ENCODE measurements at regions not wholly inside any gene's neighbourhood (a gene's known extent, or its start where the extent isn't known, plus 50 kb on each side); places are given as distances from the start of the nearest gene placed in this dataset.

- H3K27me3 ChIP-seq (ENCODE audit: insufficient read depth, low read length) = no peaks in the 10 kb centered on the region
- no peaks in the 10 kb centered on the region for H3K36me3 ChIP-seq (ENCODE audit: insufficient read depth, low read length)
- Mint-ChIP-seq H3K4me1 (ENCODE audit: low read depth, unreplicated experiment) (peaks cover 7% of the 10 kb centered on the region), H3K27me3 (ENCODE audit: low read depth, unreplicated experiment) (no peaks in the 10 kb centered on the region), H3K27ac (ENCODE audit: unreplicated experiment) (no peak overlapping the region), H3K36me3 (ENCODE audit: low read depth, unreplicated experiment) (no peaks in the 10 kb centered on the region), H3K9me3 (ENCODE audit: unreplicated experiment) (no peaks in the 10 kb centered on the region), H3K4me3 (ENCODE audit: unreplicated experiment) (no peak overlapping the region)
- FAIRE-seq (no peak), DNase-seq (ENCODE audit: low read depth) (no peak)
- no peak overlapping the region for H3K4me2 ChIP-seq (ENCODE audit: low read length)
- H3K9ac ChIP-seq (ENCODE audit: low read length) = no peak overlapping the region
- no peak overlapping the region for H2AFZ ChIP-seq (ENCODE audit: low read depth, low read length)
- no peaks in the 10 kb centered on the region for H3K79me2 ChIP-seq (ENCODE audit: insufficient read depth, low read length)
- TF ChIP-seq CTCF (IDR thresholded peaks at IDR 0.05; ENCODE audit: insufficient read depth, low read depth, low read length) (no peak), EZH2 (IDR thresholded peaks at IDR 0.05; ENCODE audit: insufficient read depth, low read length) (no peak)
- H3K9me3 ChIP-seq (ENCODE audit: insufficient read depth, low read depth, low read length) = no peaks in the 10 kb centered on the region
- H3K4me3 ChIP-seq (ENCODE audit: insufficient read depth, low read depth, low read length) = no peak overlapping the region
- no peaks in the 10 kb centered on the region for H4K20me1 ChIP-seq (ENCODE audit: insufficient read depth, low read length)
- H3K27ac ChIP-seq (ENCODE audit: low read depth, low read length) = no peak overlapping the region
- H3K4me1 ChIP-seq (ENCODE audit: insufficient read depth, low read length) = no peaks in the 10 kb centered on the region
Observed at GRCh38 chr1:213435715-213436114, 384.7 kb downstream of the RPS6KC1 start.

DNA sequence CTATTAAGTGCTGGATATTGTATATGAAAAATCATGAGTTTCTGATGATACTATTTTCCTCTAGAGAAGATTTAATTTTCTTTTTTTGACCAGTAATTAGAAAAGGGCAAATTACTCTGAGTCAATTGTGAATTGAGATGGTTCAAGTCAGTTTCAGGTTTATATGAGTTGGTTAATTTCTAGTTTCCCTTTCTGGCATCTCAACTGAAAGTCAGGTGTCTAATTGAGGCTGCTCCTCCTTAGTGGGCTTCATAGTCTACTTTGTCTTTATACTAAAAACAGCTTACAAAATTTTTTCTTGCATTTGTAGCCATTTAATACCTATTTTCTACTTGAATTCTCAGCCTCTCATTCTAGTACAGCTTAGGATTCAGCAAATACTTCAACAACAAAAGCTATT is 387.3 kb downstream of the RPS6KC1 start:
- Histone ChIP-seq H3K79me2 (ENCODE audit: insufficient read depth, low read length) (no peaks in the 10 kb centered on the region), H3K27me3 (ENCODE audit: insufficient read depth, low read length) (no peaks in the 10 kb centered on the region), H3K4me2 (ENCODE audit: low read length) (no peak overlapping the region), H2AFZ (ENCODE audit: low read depth, low read length) (no peak overlapping the region), H3K4me3 (ENCODE audit: insufficient read depth, low read depth, low read length) (no peak overlapping the region), H3K27ac (ENCODE audit: low read depth, low read length) (no peak overlapping the region), H3K9ac (ENCODE audit: low read length) (no peak overlapping the region), H3K9me3 (ENCODE audit: insufficient read depth, low read depth, low read length) (no peaks in the 10 kb centered on the region), H3K4me1 (ENCODE audit: insufficient read depth, low read length) (no peaks in the 10 kb centered on the region), H3K36me3 (ENCODE audit: insufficient read depth, low read length) (no peaks in the 10 kb centered on the region), H4K20me1 (ENCODE audit: insufficient read depth, low read length) (no peaks in the 10 kb centered on the region)
- no peaks in the 10 kb centered on the region for H3K36me3 Mint-ChIP-seq (ENCODE audit: low read depth, unreplicated experiment)
- H3K27ac Mint-ChIP-seq (ENCODE audit: unreplicated experiment) = no peak overlapping the region
- FAIRE-seq = no peak
- H3K4me1 Mint-ChIP-seq (ENCODE audit: low read depth, unreplicated experiment) = peaks cover 1% of the 10 kb centered on the region
- no peak for TF ChIP-seq EZH2 (IDR thresholded peaks at IDR 0.05; ENCODE audit: insufficient read depth, low read length)
- TF ChIP-seq CTCF (IDR thresholded peaks at IDR 0.05; ENCODE audit: insufficient read depth, low read depth, low read length) = no peak
- no peaks in the 10 kb centered on the region for H3K27me3 Mint-ChIP-seq (ENCODE audit: low read depth, unreplicated experiment)
- no peak overlapping the region for H3K4me3 Mint-ChIP-seq (ENCODE audit: unreplicated experiment)
- H3K9me3 Mint-ChIP-seq (ENCODE audit: unreplicated experiment) = no peaks in the 10 kb centered on the region
- no peak for DNase-seq (ENCODE audit: low read depth)

DNA sequence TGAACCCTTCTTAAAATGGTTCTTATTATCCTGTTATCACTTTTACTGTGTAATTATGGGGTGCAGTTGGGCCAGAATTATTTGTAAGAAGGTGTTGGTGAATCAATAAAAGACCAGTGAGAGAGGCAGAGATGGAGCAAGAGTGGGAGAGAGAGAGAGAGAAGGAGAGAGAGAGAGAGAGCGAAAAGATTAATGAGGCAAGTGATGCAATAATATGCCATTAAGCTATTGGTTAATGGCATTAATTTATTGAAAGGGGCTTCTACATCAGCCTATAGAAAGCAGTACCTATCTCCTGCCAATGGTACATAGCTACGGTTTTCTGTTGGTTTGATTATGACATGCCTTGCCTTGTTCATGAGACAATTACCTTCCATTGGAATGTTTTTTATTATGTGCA is 388.7 kb downstream of the RPS6KC1 start:
- Mint-ChIP-seq H3K36me3 (ENCODE audit: low read depth, unreplicated experiment) (no peaks in the 10 kb centered on the region), H3K9me3 (ENCODE audit: unreplicated experiment) (no peaks in the 10 kb centered on the region), H3K27me3 (ENCODE audit: low read depth, unreplicated experiment) (no peaks in the 10 kb centered on the region), H3K4me1 (ENCODE audit: low read depth, unreplicated experiment) (peaks cover 1% of the 10 kb centered on the region), H3K27ac (ENCODE audit: unreplicated experiment) (no peak overlapping the region), H3K4me3 (ENCODE audit: unreplicated experiment) (no peak overlapping the region)
- Histone ChIP-seq H3K79me2 (ENCODE audit: insufficient read depth, low read length) (no peaks in the 10 kb centered on the region), H3K9me3 (ENCODE audit: insufficient read depth, low read depth, low read length) (no peaks in the 10 kb centered on the region), H3K27ac (ENCODE audit: low read depth, low read length) (no peak overlapping the region), H3K36me3 (ENCODE audit: insufficient read depth, low read length) (no peaks in the 10 kb centered on the region), H3K9ac (ENCODE audit: low read length) (no peak overlapping the region), H4K20me1 (ENCODE audit: insufficient read depth, low read length) (no peaks in the 10 kb centered on the region), H3K4me2 (ENCODE audit: low read length) (no peak overlapping the region), H3K4me3 (ENCODE audit: insufficient read depth, low read depth, low read length) (no peak overlapping the region), H3K4me1 (ENCODE audit: insufficient read depth, low read length) (no peaks in the 10 kb centered on the region), H2AFZ (ENCODE audit: low read depth, low read length) (no peak overlapping the region), H3K27me3 (ENCODE audit: insufficient read depth, low read length) (no peaks in the 10 kb centered on the region)
- no peak for TF ChIP-seq CTCF (IDR thresholded peaks at IDR 0.05; ENCODE audit: insufficient read depth, low read depth, low read length)
- no peak for TF ChIP-seq EZH2 (IDR thresholded peaks at IDR 0.05; ENCODE audit: insufficient read depth, low read length)
- FAIRE-seq (no peak), DNase-seq (ENCODE audit: low read depth) (no peak)
